ENCODE measurements at regions not wholly inside any gene's neighbourhood (a gene's known extent, or its start where the extent isn't known, plus 50 kb on each side); places are given as distances from the start of the nearest gene placed in this dataset.
"Not testable (repeated sequence)": the region's sequence is repeated elsewhere in the genome, so short reads cannot be mapped to it uniquely, and the experiment has no call there.

DNA sequence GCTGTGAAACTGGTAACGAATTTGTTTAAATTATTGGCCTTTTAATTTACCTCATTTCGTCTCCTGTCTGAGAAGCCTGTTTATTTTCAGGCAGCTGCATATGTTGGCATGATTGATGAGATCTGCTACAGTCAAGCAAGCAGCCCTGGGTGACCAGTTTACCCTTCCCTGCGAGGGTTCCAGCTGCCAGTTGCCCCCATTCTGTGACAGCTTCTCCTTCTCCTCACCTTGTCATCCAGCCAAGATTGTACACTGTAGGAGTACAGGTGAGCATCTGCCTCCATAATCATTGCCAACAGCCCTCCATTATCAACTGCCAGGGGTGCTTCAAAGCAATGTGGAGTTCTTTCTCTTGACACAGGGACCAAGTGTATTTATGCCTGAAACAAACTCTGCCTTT, 1979.9 kb upstream of the PRR20A start:
- Histone ChIP-seq H3K36me3 (ENCODE audit: insufficient read depth, low read length) (no peaks in the 10 kb centered on the region), H3K9me3 (ENCODE audit: low read length) (no peaks in the 10 kb centered on the region), H3K27ac (ENCODE audit: low read depth, low read length, poor library complexity, severe bottlenecking) (no peak overlapping the region), H3K79me2 (ENCODE audit: insufficient read depth, low read depth, low read length) (no peaks in the 10 kb centered on the region), H3K4me1 (ENCODE audit: insufficient read depth, low read length, poor library complexity, severe bottlenecking) (no peaks in the 10 kb centered on the region), H3K9me2 (ENCODE audit: insufficient read depth, low read length) (no peaks in the 10 kb centered on the region), H4K20me1 (ENCODE audit: insufficient read depth, low read length) (no peaks in the 10 kb centered on the region), H2AFZ (ENCODE audit: low read length) (no peak overlapping the region), H3K4me3 (ENCODE audit: low read depth, low read length, poor library complexity, severe bottlenecking) (no peak overlapping the region), H3K4me2 (ENCODE audit: low read length) (no peak overlapping the region)
- TF ChIP-seq, protein P1, sequence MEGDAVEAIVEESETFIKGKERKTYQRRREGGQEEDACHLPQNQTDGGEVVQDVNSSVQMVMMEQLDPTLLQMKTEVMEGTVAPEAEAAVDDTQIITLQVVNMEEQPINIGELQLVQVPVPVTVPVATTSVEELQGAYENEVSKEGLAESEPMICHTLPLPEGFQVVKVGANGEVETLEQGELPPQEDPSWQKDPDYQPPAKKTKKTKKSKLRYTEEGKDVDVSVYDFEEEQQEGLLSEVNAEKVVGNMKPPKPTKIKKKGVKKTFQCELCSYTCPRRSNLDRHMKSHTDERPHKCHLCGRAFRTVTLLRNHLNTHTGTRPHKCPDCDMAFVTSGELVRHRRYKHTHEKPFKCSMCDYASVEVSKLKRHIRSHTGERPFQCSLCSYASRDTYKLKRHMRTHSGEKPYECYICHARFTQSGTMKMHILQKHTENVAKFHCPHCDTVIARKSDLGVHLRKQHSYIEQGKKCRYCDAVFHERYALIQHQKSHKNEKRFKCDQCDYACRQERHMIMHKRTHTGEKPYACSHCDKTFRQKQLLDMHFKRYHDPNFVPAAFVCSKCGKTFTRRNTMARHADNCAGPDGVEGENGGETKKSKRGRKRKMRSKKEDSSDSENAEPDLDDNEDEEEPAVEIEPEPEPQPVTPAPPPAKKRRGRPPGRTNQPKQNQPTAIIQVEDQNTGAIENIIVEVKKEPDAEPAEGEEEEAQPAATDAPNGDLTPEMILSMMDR (conservative IDR thresholded peaks at IDR 0.05; ENCODE audit: low read length), result no peak
- TF ChIP-seq EZH2phosphoT487 (IDR thresholded peaks at IDR 0.05; ENCODE audit: borderline replicate concordance, low read depth, low read length), result no peak
- BruUV-seq (replicated peaks), result no TSS peak
- intact Hi-C loops (cut with micrococcal nuclease; ENCODE audit: unreplicated experiment), result no loop called here
- POLR2A ChIA-PET, result no interaction called here
- DNase-seq (ENCODE audit: low spot score), result no peak
- CTCF ChIA-PET (ENCODE audit: unreplicated experiment), result no interaction called here

GRCh38 chr13:55178582-55178981, 1962.1 kb upstream of the PRR20A start:
- H4K20me1 ChIP-seq (ENCODE audit: insufficient read depth, low read length); CTCF ChIA-PET (ENCODE audit: unreplicated experiment); intact Hi-C loops (cut with micrococcal nuclease; ENCODE audit: unreplicated experiment); H3K4me3 ChIP-seq (ENCODE audit: low read depth, low read length, poor library complexity, severe bottlenecking); H3K36me3 ChIP-seq (ENCODE audit: insufficient read depth, low read length); POLR2A ChIA-PET; H3K9me2 ChIP-seq (ENCODE audit: insufficient read depth, low read length); H3K4me2 ChIP-seq (ENCODE audit: low read length); H3K79me2 ChIP-seq (ENCODE audit: insufficient read depth, low read depth, low read length); H3K27ac ChIP-seq (ENCODE audit: low read depth, low read length, poor library complexity, severe bottlenecking); H3K4me1 ChIP-seq (ENCODE audit: insufficient read depth, low read length, poor library complexity, severe bottlenecking); H2AFZ ChIP-seq (ENCODE audit: low read length); H3K9me3 ChIP-seq (ENCODE audit: low read length); DNase-seq (ENCODE audit: low spot score); BruUV-seq (replicated peaks): not testable (repeated sequence)

- H3K4me3 ChIP-seq (ENCODE audit: low read depth, low read length, poor library complexity, severe bottlenecking), result no peak overlapping the region
- TF ChIP-seq, protein P1 (conservative IDR thresholded peaks at IDR 0.05; ENCODE audit: low read length), result no peak
- TF ChIP-seq EZH2phosphoT487 (IDR thresholded peaks at IDR 0.05; ENCODE audit: borderline replicate concordance, low read depth, low read length), result no peak
- H2AFZ ChIP-seq (ENCODE audit: low read length), result no peak overlapping the region
- no peak overlapping the region for H3K27ac ChIP-seq (ENCODE audit: low read depth, low read length, poor library complexity, severe bottlenecking)
- CTCF ChIA-PET (ENCODE audit: unreplicated experiment), result no interaction called here
- intact Hi-C loops (cut with micrococcal nuclease; ENCODE audit: unreplicated experiment), result no loop called here
- H3K36me3 ChIP-seq (ENCODE audit: insufficient read depth, low read length), result no peaks in the 10 kb centered on the region
- H3K79me2 ChIP-seq (ENCODE audit: insufficient read depth, low read depth, low read length), result no peaks in the 10 kb centered on the region
- no peak overlapping the region for H3K4me2 ChIP-seq (ENCODE audit: low read length)
- H3K9me3 ChIP-seq (ENCODE audit: low read length), result no peaks in the 10 kb centered on the region
- H4K20me1 ChIP-seq (ENCODE audit: insufficient read depth, low read length), result no peaks in the 10 kb centered on the region
- BruUV-seq (replicated peaks), result no TSS peak
- DNase-seq (ENCODE audit: low spot score), result no peak
- POLR2A ChIA-PET, result no interaction called here
- H3K4me1 ChIP-seq (ENCODE audit: insufficient read depth, low read length, poor library complexity, severe bottlenecking), result no peaks in the 10 kb centered on the region
- H3K9me2 ChIP-seq (ENCODE audit: insufficient read depth, low read length), result no peaks in the 10 kb centered on the region
Measured at GRCh38 chr13:55190996-55191395, 1949.7 kb upstream of the PRR20A start.
